Fibroblast of lung (primary cell): ENCODE measurements at regions not wholly inside any gene's neighbourhood (a gene's known extent, or its start where the extent isn't known, plus 50 kb on each side); places are given as distances from the start of the nearest gene placed in this dataset.

ENCODE experiments used
- DNase-seq, 2 donors: peaks; one replicate each; pipeline versions ENCODE4 v3.0.0 to v3.0.0-alpha.2; 2010; ENCODE audit warnings: low read depth in 2 of 2
- H2AFZ ChIP-seq: 2 replicates; pipeline ENCODE4 v1.5.1; 2012; ENCODE audit warnings: low read length, control low read depth, inconsistent platforms
- H3K27ac ChIP-seq: 2 replicates; pipeline ENCODE4 v1.5.1; 2011; ENCODE audit warnings: low read length, control low read depth; ENCODE audit not compliant: insufficient read depth
- H3K27me3 ChIP-seq: 2 replicates; pipeline ENCODE4 v1.5.1; 2011; ENCODE audit warnings: mild to moderate bottlenecking, low read length; ENCODE audit not compliant: control insufficient read depth, insufficient read depth
- H3K36me3 ChIP-seq: 2 replicates; pipeline ENCODE4 v1.5.1; 2011; ENCODE audit warnings: low read length; ENCODE audit not compliant: control insufficient read depth, insufficient read depth
- H3K4me1 ChIP-seq: 2 replicates; pipeline ENCODE4 v1.5.1; 2011; ENCODE audit warnings: low read length; ENCODE audit not compliant: control insufficient read depth, insufficient read depth; ENCODE audit errors: extremely low read depth
- H3K4me2 ChIP-seq: 2 replicates; pipeline ENCODE4 v1.5.1; 2011; ENCODE audit warnings: low read length, control low read depth; ENCODE audit not compliant: insufficient read depth; ENCODE audit errors: extremely low read depth
- H3K4me3 ChIP-seq, 4 experiments: fragments of 200-600 bp in 1 of 4; sonication (generic) in 1 of 4; replicated peaks in 1 of 4; 2 replicates each; pipeline ENCODE4 v1.5.1; 2011 to 2016; ENCODE audit warnings: low read length in 4 of 4, low read depth in 3 of 4, mild to moderate bottlenecking in 3 of 4, control low read depth in 2 of 4, inconsistent platforms in 1 of 4, mixed read lengths in 1 of 4; ENCODE audit not compliant: insufficient read depth in 1 of 4; ENCODE audit errors: control extremely low read depth in 1 of 4
- H3K79me2 ChIP-seq: 2 replicates; pipeline ENCODE4 v1.5.1; 2012; ENCODE audit warnings: mild to moderate bottlenecking, low read length, inconsistent platforms; ENCODE audit not compliant: control insufficient read depth, insufficient read depth
- H3K9ac ChIP-seq: 2 replicates; pipeline ENCODE4 v1.5.1; 2011; ENCODE audit warnings: mild to moderate bottlenecking, low read length, control low read depth; ENCODE audit not compliant: insufficient read depth
- H3K9me3 ChIP-seq: 2 replicates; pipeline ENCODE4 v1.5.1; 2012; ENCODE audit warnings: low read depth, low read length; ENCODE audit not compliant: control insufficient read depth, insufficient read depth
- H4K20me1 ChIP-seq: 2 replicates; pipeline ENCODE4 v1.5.1; 2011; ENCODE audit warnings: low read length; ENCODE audit not compliant: control insufficient read depth, insufficient read depth; ENCODE audit errors: extremely low read depth
- CTCF ChIP-seq, 2 donors: IDR thresholded peaks in 1 of 2; conservative IDR thresholded peaks in 1 of 2; 1 replicate in 1 of 2; 2 replicates in 1 of 2; pipeline ENCODE4 v1.5.1; 2011 to 2012; ENCODE audit warnings: low read length in 2 of 2, control low read depth in 1 of 2, inconsistent platforms in 1 of 2, low read depth in 1 of 2, mild to moderate bottlenecking in 1 of 2
- EZH2 ChIP-seq: IDR thresholded peaks from 2 replicates; pipeline ENCODE4 v1.5.1; 2012; ENCODE audit warnings: low read length, control low read depth, mild to moderate bottlenecking; ENCODE audit errors: missing control alignments

DNA sequence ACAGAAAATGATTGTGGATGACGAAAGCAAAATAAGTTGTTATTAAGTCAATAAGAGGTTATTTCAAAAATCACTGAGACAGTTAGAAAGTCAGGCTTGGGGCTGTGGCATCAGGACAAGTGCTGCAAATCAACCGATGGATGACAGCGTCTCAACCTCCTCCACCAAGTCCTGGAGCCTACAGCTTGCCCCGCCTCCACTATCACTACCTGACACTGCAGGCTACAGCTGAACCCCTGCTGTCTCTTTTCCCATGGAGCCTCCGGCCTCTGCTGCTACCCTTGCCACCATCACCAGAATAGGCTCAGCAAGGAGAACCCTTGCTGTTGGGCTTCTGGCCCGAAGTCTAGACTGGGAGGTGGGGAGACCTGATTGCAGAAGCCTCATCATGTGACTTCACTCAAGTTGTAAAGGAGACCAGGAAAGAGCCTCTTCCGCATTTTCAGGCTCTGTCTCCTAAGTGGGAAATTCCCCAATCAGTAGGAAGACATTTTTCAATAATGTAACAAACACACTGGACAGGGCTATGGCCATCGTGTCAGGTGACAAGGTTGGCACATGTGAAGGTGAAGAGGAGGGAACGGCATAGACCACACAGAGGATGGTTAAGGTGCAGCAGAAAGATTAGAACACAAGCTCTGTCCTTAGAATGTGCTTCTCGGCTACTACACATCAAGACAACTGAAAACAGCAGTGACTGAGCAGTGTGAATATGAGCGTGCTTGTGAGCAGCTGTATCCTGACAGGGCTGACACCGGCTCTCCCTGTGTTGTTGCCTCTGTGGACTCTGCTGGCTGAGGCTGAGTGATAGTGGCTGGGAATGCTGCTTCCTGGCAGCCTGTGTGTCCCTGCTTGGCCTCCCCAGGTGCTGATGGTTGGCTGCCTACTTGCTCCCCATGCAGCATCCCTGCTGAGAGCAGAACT is 660.7 kb downstream of the PTPRU start:
- H2AFZ ChIP-seq: no peak overlapping the region
- DNase-seq: no peak
- no peaks in the 10 kb centered on the region for H3K79me2 ChIP-seq
- TF ChIP-seq EZH2: no peak
- no peak for TF ChIP-seq CTCF (conservative IDR thresholded peaks at IDR 0.05 in 1 of 2, IDR thresholded peaks at IDR 0.05 in 1 of 2; ENCODE audit: low read depth in 1 of 2, low read length in 2 of 2)
- no peaks in the 10 kb centered on the region for H3K9me3 ChIP-seq
- no peaks in the 10 kb centered on the region for H4K20me1 ChIP-seq
- no peaks in the 10 kb centered on the region for H3K4me1 ChIP-seq
- H3K4me2 ChIP-seq: no peak overlapping the region
- no peak overlapping the region for H3K9ac ChIP-seq
- no peak overlapping the region for H3K27ac ChIP-seq
- no peaks in the 10 kb centered on the region for H3K36me3 ChIP-seq
- H3K4me3 ChIP-seq: no peak overlapping the region
- no peaks in the 10 kb centered on the region for H3K27me3 ChIP-seq

DNA sequence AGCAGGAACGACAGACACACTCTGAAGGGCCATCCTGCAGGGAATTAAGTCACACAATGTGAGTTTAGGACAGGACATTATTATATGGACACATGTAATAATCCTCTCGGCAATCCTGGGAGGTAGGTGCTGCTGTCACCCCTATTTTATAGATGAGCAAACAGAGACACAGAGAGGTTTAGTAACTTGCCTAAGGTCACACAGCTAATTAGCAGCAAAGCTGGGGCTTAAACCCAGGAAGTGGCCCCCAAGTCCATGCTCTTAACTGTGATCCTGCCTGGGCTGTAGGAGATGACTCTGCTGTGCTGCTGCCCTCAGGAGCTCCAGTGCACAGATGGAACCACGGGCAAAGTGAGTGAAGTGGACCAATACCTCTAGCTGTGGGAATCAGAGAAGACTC is 660.0 kb downstream of the PTPRU start:
- Histone ChIP-seq H3K27me3 (no peaks in the 10 kb centered on the region), H3K4me1 (no peaks in the 10 kb centered on the region), H4K20me1 (no peaks in the 10 kb centered on the region), H3K4me2 (no peak overlapping the region), H2AFZ (no peak overlapping the region), H3K4me3 (no peak overlapping the region), H3K27ac (no peak overlapping the region), H3K9me3 (no peaks in the 10 kb centered on the region), H3K79me2 (no peaks in the 10 kb centered on the region), H3K9ac (no peak overlapping the region), H3K36me3 (no peaks in the 10 kb centered on the region)
- no peak for DNase-seq
- TF ChIP-seq CTCF (conservative IDR thresholded peaks at IDR 0.05 in 1 of 2, IDR thresholded peaks at IDR 0.05 in 1 of 2; ENCODE audit: low read depth in 1 of 2, low read length in 2 of 2) (no peak), EZH2 (no peak)

DNA sequence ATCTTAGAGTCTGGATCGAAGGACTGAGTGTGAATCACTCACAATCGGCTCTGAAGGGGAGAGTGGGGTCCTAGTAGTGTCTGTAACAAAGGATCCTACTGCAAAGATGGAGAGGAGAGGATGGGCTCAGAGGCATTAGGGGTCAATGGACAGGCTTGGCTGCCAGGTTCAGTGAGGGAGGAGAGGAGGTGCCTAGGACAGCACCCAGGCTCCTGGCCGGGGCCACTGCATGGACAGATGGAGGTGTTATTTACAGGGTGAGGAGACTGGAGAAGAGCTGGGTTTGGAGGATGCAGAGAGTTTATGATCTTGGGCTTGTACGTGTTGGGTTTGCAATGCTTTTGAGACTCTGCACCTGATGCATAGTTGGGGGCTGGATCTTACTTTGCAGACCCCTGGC is 658.9 kb downstream of the PTPRU start:
- no peaks in the 10 kb centered on the region for H3K36me3 ChIP-seq
- H4K20me1 ChIP-seq: no peaks in the 10 kb centered on the region
- H3K4me1 ChIP-seq: no peaks in the 10 kb centered on the region
- H3K27ac ChIP-seq: no peak overlapping the region
- H3K4me2 ChIP-seq: no peak overlapping the region
- no peaks in the 10 kb centered on the region for H3K9me3 ChIP-seq
- no peak overlapping the region for H2AFZ ChIP-seq
- TF ChIP-seq EZH2: no peak
- TF ChIP-seq CTCF (conservative IDR thresholded peaks at IDR 0.05 in 1 of 2, IDR thresholded peaks at IDR 0.05 in 1 of 2; ENCODE audit: low read depth in 1 of 2, low read length in 2 of 2): no peak
- DNase-seq: no peak
- no peak overlapping the region for H3K9ac ChIP-seq
- H3K4me3 ChIP-seq: no peak overlapping the region
- H3K27me3 ChIP-seq: no peaks in the 10 kb centered on the region
- H3K79me2 ChIP-seq: no peaks in the 10 kb centered on the region
